GM19372 (cell line): ENCODE measurements at regions not wholly inside any gene's neighbourhood (a gene's known extent, or its start where the extent isn't known, plus 50 kb on each side); places are given as distances from the start of the nearest gene placed in this dataset.
"Not testable (repeated sequence)": the region's sequence is repeated elsewhere in the genome, so short reads cannot be mapped to it uniquely, and the experiment has no call there.

Experiments
- ATAC-seq: cut with Tn5 transposase; IDR thresholded peaks from one replicate; pipeline ENCODE4 v1.9.1; 2021; ENCODE audit warnings: mild to moderate bottlenecking, low read depth, moderate library complexity; ENCODE audit not compliant: unreplicated experiment

DNA sequence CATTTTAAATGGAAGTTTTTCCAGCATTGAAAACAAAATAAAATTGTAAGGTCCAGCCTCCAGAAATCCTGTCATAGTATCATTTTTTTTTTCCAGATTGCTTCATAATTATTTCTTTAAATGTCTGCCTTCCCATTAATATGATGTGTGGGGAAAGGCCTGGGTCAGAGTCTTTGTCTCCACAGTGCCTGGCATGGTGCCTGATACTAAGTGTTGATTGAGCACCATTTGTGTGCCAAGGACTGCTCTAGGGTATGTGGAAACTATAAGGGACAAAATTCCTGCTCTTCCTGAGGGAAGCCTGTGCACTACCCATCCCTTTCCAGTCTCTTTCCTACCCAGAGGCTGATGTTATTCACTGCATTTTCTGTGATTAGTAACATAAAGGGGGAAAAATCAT, 53.1 kb upstream of the BEND4 start:
- no peak for ATAC-seq

GRCh38 chr4:42216664-42217063, 64.2 kb upstream of the BEND4 start:
- no peak for ATAC-seq

GRCh38 chr4:42225286-42225685, 72.8 kb upstream of the BEND4 start:
- no peak for ATAC-seq

DNA sequence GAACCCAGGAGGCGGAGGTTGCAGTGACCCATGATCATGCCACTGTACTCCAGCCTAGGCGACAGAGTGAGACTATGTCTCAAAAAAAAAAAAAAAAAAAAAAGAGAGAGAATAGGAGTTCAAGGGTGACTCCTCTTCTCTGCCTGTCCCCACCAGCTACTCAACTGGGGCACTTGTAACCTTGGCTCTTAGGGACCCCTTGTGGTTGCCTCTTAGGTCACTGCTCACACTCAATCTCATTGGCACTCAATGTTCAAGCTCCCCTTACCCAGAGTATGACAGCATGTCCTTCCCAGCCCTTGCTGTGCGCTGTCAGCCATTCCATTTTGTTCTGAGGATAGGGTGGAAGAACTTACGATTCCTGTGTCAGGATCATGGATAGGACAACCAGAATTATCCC, 82.4 kb upstream of the BEND4 start:
- no peak for ATAC-seq

DNA sequence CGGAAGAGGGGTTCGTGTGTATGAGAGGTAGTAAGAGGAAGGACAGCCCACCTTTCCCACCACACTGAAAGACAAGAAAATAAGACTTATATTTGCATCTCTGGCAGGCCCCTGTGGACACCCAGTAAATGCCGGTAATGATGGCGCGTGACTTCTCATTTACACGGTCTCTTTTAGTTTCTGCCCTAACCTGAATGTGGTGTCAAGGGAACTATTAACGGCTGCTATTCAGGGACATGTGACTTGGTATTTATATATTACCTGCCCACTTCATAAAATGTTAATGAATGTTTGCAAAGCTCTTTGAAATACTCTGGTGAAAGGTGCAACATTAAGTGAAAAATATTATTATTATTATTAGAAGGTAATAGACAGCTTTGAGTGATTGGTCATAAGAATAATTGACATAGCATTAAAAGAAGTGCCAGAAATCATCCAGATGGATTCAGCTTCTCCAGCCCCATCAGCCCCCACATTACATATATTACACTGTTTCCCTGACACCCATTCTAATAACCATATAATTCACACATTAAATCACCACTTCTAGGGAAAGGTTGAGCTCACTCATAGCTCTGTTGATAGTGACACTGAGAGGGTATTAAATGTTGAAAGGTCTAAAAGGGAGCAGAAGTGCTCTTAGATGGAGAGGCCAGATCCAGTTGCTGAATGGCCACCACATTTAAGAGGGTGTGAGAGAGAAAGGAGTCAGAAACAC, 83.0 kb upstream of the BEND4 start:
- no peak for ATAC-seq

DNA sequence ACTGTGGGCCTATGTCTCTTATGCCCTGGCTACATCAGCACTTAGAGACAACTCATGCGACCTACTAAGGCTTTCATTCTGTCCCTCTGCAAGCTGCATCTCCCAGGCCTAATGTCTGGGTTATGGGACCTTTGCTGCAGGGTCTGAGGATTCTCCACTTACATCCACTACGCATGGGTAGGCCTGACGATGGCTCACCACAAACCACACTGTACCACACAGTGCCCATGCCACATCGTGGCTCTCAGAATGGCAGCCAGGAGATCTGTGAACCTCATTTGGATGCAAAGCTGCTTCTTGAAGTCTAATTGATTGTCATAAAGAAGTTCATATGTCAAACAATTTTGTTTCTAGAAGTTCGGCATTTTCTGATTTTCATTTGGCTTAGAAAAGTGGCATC, 84.6 kb upstream of the BEND4 start:
- no peak for ATAC-seq

GRCh38 chr4:42237451-42237850, 85.0 kb upstream of the BEND4 start:
- no peak for ATAC-seq

- no peak for ATAC-seq
Measured at GRCh38 chr4:42248972-42249371, 96.5 kb upstream of the BEND4 start.

GRCh38 chr4:42252315-42252714, 99.9 kb upstream of the BEND4 start:
- ATAC-seq, result no peak

DNA sequence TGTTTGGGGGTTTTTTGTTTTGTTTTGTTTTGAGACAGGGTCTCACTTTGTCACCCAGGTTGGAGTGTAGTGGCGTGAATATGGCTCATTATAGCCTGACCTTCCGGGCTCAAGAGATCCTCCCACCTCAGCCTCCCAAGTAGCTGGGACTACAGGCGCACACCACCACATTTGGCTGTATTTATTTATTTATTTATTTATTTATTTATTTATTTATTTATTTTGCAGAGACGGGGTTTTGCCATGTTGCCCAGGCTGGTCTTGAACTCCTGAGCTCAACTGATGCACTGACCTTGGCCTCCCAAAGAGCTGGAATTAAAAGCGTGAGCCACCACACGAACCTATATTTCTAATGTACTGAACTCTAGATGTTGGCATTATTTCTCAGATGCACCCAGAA, 105.2 kb upstream of the BEND4 start:
- not testable (repeated sequence) for ATAC-seq

DNA sequence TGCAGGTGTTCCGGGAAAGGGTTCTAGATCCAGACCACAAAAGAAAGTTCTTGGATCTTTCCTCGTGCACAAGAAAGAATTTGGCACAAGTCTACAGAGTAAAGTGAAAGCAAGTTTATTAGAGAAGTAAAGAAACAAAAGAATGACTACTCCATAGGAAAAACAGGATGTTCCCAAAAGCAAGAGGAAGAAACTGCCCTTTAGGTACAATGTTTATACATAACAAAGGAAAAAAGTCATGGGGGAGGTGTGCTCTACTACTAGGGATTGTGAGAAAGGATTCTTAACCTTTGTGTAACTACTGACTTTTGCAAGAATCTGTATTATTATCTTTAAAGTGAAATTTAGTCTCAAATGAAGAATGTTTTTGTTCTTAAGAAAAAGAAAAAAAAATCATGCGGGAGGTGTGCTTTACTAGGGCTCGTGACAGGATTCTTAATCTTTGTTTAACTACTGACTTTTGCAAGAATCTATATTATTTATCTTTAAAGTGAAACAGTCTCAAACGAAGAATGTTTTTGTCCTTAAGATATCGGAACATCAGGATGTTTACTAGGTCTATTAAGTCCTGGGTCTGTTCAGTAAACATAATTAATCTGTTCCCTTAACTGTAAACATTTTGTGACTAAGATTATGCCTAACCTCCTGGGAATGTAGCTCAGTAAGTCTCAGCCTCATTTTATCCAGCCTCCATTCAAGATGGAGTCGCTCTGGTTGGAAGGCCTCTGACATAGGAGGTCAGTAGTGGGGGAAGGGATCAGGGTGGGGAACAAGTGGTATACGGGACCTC, 110.4 kb upstream of the BEND4 start:
- ATAC-seq, result no peak

- no peak for ATAC-seq
Measured at GRCh38 chr4:42265782-42266602, 113.5 kb upstream of the BEND4 start.

DNA sequence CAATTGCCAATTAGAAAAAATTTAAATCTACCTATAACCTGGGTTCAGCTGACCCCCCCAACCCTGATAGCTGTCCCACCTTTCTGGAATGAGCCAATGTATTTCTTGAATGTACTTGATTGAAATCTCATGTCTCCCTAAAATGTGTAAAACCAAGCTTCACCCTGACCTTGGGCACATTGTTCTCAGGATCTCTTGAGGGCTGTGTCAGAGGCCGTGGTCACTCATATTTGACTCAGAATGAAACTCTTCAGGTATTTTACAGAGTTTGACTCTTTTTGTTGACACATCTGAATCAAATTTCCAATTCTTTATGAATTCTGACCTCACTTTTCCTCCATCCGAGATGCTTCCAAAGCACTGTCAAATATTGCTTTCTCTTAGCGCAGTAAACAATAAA, 115.3 kb upstream of the BEND4 start:
- ATAC-seq, result no peak

DNA sequence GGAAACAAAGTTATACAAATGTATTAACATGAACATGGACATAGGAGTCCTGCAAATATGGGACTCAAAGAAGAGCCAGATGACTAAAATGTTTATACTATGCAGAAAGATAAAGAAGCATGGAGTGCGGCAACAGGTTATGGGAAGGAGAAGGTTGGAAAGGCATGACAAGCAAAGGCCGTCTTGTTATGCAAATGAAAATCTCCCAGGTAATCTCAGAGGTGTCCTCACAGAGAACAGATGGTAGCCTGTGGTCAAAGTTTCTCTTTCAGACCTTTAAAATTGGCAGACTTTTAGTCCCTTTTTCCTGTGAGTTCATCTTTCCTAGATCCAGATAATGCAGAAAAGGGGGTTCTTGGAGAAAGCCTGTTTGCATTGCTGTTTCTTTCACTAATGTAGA, 116.4 kb upstream of the BEND4 start:
- ATAC-seq, result no peak

DNA sequence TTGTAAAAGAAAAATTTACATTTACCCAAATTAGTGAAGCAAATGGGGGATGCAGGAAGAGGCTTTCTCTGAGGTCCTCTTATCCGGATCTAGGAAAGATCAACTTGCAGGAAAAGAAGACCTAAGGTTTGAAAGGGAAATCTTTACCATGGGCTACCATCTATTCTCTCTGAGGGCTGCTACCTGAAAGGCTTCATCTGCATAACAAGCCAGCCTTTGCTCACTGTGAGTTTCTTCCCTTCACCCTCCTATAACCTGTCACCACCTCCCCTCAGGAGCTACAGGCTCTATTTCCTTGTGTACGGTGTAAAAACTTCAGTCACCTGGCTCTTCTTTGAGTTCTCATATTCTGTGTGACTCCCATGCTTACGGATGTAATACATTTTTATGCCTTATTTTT, 118.6 kb upstream of the BEND4 start:
- no peak for ATAC-seq

- no peak for ATAC-seq
Measured at GRCh38 chr4:42277291-42277690, 120.0 kb upstream of the SHISA3 start.

- no peak for ATAC-seq
Measured at GRCh38 chr4:42278709-42279324, 118.5 kb upstream of the SHISA3 start.

DNA sequence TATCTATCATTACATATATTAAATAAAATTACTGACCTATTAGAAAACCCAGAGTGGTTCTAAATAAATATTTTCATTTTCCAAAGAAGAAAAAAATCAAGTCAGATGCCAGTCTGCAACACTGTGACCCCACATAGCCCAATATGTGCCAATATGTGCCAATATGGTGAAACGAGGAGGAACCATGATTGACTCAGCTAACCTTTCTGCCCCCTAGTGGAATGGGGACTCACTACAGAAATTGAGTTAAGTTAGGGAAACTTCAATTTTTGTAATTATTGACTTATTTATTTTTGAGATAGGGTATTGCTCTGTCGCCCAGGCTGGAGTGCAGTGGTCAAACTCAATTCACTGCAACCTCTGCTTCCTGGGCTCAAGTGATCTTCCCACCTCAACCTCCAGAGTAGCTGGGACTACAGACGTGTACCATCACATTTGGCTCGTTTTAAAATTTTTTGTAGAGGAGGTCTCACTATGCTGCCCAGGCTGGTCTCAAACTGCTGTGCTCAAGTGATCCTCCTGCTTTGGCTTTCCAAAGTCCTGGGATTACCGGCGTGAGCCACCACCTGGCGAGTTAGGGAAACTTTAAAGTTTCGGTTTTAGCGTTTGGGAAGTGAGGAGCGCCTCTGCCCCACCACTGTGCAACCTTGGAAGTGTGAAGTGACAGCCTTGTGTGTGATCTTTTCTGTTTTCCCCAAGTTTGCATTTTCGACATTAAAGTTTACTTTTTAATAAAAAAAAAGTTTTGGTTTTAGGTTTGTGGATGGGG, 116.8 kb upstream of the SHISA3 start:
- ATAC-seq, result no peak

DNA sequence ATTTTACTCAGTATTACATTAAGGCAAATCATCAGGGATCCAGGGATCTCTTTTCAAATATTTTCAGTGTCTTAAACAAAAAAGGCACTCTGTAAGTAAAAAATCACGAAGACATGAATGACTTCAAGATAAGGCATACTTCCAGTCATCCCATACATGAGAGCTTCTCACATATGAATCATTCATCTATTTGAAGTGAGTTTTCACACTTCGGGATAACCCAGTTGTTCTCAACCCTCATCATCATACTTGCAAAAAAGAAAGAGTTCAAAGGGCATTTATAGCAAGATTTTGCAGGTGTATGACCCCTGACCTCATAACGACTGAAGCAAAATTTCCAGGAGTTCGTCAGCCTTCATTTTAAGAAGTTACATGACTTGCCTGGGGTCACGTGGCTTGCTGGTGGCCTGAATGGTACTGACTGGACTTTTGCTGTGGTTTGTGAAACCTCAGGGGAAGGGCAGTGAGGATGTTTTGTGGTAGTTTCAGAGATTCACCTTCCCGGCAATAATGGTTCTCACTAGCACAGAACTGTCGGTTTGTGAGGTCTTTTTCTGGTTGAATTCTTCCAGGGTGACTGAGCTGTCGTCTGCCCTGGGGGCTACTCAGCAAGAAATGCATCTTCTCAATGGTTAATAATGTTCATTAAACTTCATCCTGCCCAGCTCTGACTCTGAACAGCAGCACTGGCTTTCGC, 115.8 kb upstream of the SHISA3 start:
- peak; percentile 46 for ATAC-seq
